ENCODE measurements at regions not wholly inside any gene's neighbourhood (a gene's known extent, or its start where the extent isn't known, plus 50 kb on each side); places are given as distances from the start of the nearest gene placed in this dataset.

GRCh38 chr1:81432059-81432458 is 368.7 kb upstream of the ADGRL2 start:
- no peak overlapping the region for H3K4me2 ChIP-seq (ENCODE audit: low read depth, low read length, poor library complexity, severe bottlenecking)
- H3K36me3 ChIP-seq (ENCODE audit: low read length) = no peaks in the 10 kb centered on the region
- H3K27me3 ChIP-seq (ENCODE audit: low read length) = no peaks in the 10 kb centered on the region
- no peak overlapping the region for H3K4me3 ChIP-seq (ENCODE audit: insufficient read depth, low read length, poor library complexity, severe bottlenecking)
- no peak overlapping the region for H3K9ac ChIP-seq (ENCODE audit: low read length)
- no peak overlapping the region for H3K27ac ChIP-seq (ENCODE audit: low read depth, low read length)
- no peaks in the 10 kb centered on the region for H3F3A ChIP-seq (ENCODE audit: insufficient read depth)
- H3K9me2 ChIP-seq (replicated peaks; ENCODE audit: insufficient read depth, low read length) = no peaks in the 10 kb centered on the region
- no peak overlapping the region for H2AFZ ChIP-seq (ENCODE audit: low read depth, low read length, severe bottlenecking)
- H4K20me1 ChIP-seq (ENCODE audit: low read depth, low read length) = no peaks in the 10 kb centered on the region
- no peak for TF ChIP-seq CTCF (IDR thresholded peaks at IDR 0.05; ENCODE audit: insufficient read depth, low read length, poor library complexity, severe bottlenecking)
- TF ChIP-seq EZH2phosphoT487 (conservative IDR thresholded peaks at IDR 0.05; ENCODE audit: low read length) = no peak
- H3K9me3 ChIP-seq (ENCODE audit: insufficient read depth, low read length) = no peaks in the 10 kb centered on the region
- H3K79me2 ChIP-seq (ENCODE audit: insufficient read depth, low read length) = no peaks in the 10 kb centered on the region

GRCh38 chr1:81431624-81432000 is 369.1 kb upstream of the ADGRL2 start:
- Histone ChIP-seq H3F3A (ENCODE audit: insufficient read depth) (no peaks in the 10 kb centered on the region), H3K9me3 (ENCODE audit: insufficient read depth, low read length) (no peaks in the 10 kb centered on the region), H3K4me2 (ENCODE audit: low read depth, low read length, poor library complexity, severe bottlenecking) (no peak overlapping the region), H3K27ac (ENCODE audit: low read depth, low read length) (no peak overlapping the region), H4K20me1 (ENCODE audit: low read depth, low read length) (no peaks in the 10 kb centered on the region), H3K36me3 (ENCODE audit: low read length) (no peaks in the 10 kb centered on the region), H3K4me3 (ENCODE audit: insufficient read depth, low read length, poor library complexity, severe bottlenecking) (no peak overlapping the region), H3K27me3 (ENCODE audit: low read length) (no peaks in the 10 kb centered on the region), H3K79me2 (ENCODE audit: insufficient read depth, low read length) (no peaks in the 10 kb centered on the region), H2AFZ (ENCODE audit: low read depth, low read length, severe bottlenecking) (no peak overlapping the region), H3K9ac (ENCODE audit: low read length) (no peak overlapping the region), H3K9me2 (replicated peaks; ENCODE audit: insufficient read depth, low read length) (no peaks in the 10 kb centered on the region)
- TF ChIP-seq CTCF (IDR thresholded peaks at IDR 0.05; ENCODE audit: insufficient read depth, low read length, poor library complexity, severe bottlenecking) (no peak), EZH2phosphoT487 (conservative IDR thresholded peaks at IDR 0.05; ENCODE audit: low read length) (no peak)

GRCh38 chr1:81430955-81431623 is 369.6 kb upstream of the ADGRL2 start:
- Histone ChIP-seq H3K9me3 (ENCODE audit: insufficient read depth, low read length) (no peaks in the 10 kb centered on the region), H3K4me2 (ENCODE audit: low read depth, low read length, poor library complexity, severe bottlenecking) (no peak overlapping the region), H3K9me2 (replicated peaks; ENCODE audit: insufficient read depth, low read length) (no peaks in the 10 kb centered on the region), H3K4me3 (ENCODE audit: insufficient read depth, low read length, poor library complexity, severe bottlenecking) (no peak overlapping the region), H4K20me1 (ENCODE audit: low read depth, low read length) (no peaks in the 10 kb centered on the region), H3K27ac (ENCODE audit: low read depth, low read length) (no peak overlapping the region), H3F3A (ENCODE audit: insufficient read depth) (no peaks in the 10 kb centered on the region), H3K36me3 (ENCODE audit: low read length) (no peaks in the 10 kb centered on the region), H3K9ac (ENCODE audit: low read length) (no peak overlapping the region), H2AFZ (ENCODE audit: low read depth, low read length, severe bottlenecking) (no peak overlapping the region), H3K27me3 (ENCODE audit: low read length) (no peaks in the 10 kb centered on the region), H3K79me2 (ENCODE audit: insufficient read depth, low read length) (no peaks in the 10 kb centered on the region)
- TF ChIP-seq CTCF (IDR thresholded peaks at IDR 0.05; ENCODE audit: insufficient read depth, low read length, poor library complexity, severe bottlenecking) (no peak), EZH2phosphoT487 (conservative IDR thresholded peaks at IDR 0.05; ENCODE audit: low read length) (no peak)

All from SU-DHL-6 (cell line).